WTC11 (cell line): ENCODE measurements at regions not wholly inside any gene's neighbourhood (a gene's known extent, or its start where the extent isn't known, plus 50 kb on each side); places are given as distances from the start of the nearest gene placed in this dataset.

Experiments used
- ATAC-seq: fragments of 200-7000 bp; cut with Tn5 transposase; 2 replicates; pipeline ENCODE4 v1.10.0; 2021; ENCODE audit warnings: mild to moderate bottlenecking, moderate library complexity
- CTCF ChIA-PET: fragments of 300-600 bp; sonication (Branson Sonifier 250); formaldehyde crosslinking; loops from one replicate; lab custom pipeline; 2021; ENCODE audit warnings: antibody characterized with exemption; lab: Charles Lee
- POLR2A ChIA-PET: fragments of 350-600 bp; sonication (Branson Sonifier 250); formaldehyde crosslinking; loops from one replicate; lab custom pipeline; 2021; ENCODE audit warnings: antibody characterized with exemption; lab: Charles Lee
- DNase-seq: peaks from one replicate; pipeline ENCODE4 v3.0.0; 2021; ENCODE audit warnings: low spot score
- H3K27ac Mint-ChIP-seq: 2 replicates; pipeline ENCODE4 v1.8.0; 2021; ENCODE audit warnings: mixed read lengths
- H3K27me3 Mint-ChIP-seq: 2 replicates; pipeline ENCODE4 v1.8.0; 2021; ENCODE audit warnings: low read depth, mild to moderate bottlenecking, moderate library complexity, mixed read lengths
- H3K36me3 Mint-ChIP-seq: 2 replicates; pipeline ENCODE4 v1.8.0; 2021; ENCODE audit warnings: mixed read lengths
- H3K4me1 Mint-ChIP-seq: 2 replicates; pipeline ENCODE4 v1.8.0; 2022; ENCODE audit warnings: mixed read lengths
- H3K4me3 Mint-ChIP-seq: 2 replicates; pipeline ENCODE4 v1.8.0; 2021; ENCODE audit warnings: mild to moderate bottlenecking, moderate library complexity, mixed read lengths
- H3K9me3 Mint-ChIP-seq: 2 replicates; pipeline ENCODE4 v1.8.0; 2021; ENCODE audit warnings: mixed read lengths
- CREB1 ChIP-seq: sonication (generic); formaldehyde crosslinking; IDR thresholded peaks from 2 replicates; pipeline ENCODE4 v1.8.0; 2023; ENCODE audit warnings: mild to moderate bottlenecking, missing genetic modification reagents
- GTF2I ChIP-seq: fragments of 250-450 bp; sonication (Bioruptor Pico); conservative IDR thresholded peaks from 2 replicates; pipeline ENCODE4 v1.4.0; 2021; ENCODE audit warnings: mild to moderate bottlenecking
- KAT7 ChIP-seq: sonication (generic); formaldehyde crosslinking; IDR thresholded peaks from 2 replicates; pipeline ENCODE4 v1.8.1; 2023; ENCODE audit warnings: missing genetic modification reagents, mild to moderate bottlenecking, borderline replicate concordance
- NR1H2 ChIP-seq: sonication (generic); formaldehyde crosslinking; IDR thresholded peaks from 2 replicates; pipeline ENCODE4 v1.9.0; 2021; ENCODE audit warnings: mild to moderate bottlenecking, moderate library complexity, missing genetic modification reagents
- RELA ChIP-seq: sonication (generic); formaldehyde crosslinking; IDR thresholded peaks from 2 replicates; pipeline ENCODE4 v1.8.1; 2022; ENCODE audit warnings: missing genetic modification reagents, mild to moderate bottlenecking, borderline replicate concordance
- TEAD1 ChIP-seq: sonication (generic); formaldehyde crosslinking; IDR thresholded peaks from 2 replicates; pipeline ENCODE4 v1.8.0; 2022; ENCODE audit warnings: mild to moderate bottlenecking, missing genetic modification reagents
- TEAD4 ChIP-seq: sonication (generic); formaldehyde crosslinking; IDR thresholded peaks from 2 replicates; pipeline ENCODE4 v1.8.0; 2022; ENCODE audit warnings: mild to moderate bottlenecking, missing genetic modification reagents
- ZNF121 ChIP-seq: sonication (generic); formaldehyde crosslinking; IDR thresholded peaks from 2 replicates; pipeline ENCODE4 v1.8.0; 2023; ENCODE audit warnings: missing genetic modification reagents
- ZNF317 ChIP-seq: sonication (generic); formaldehyde crosslinking; IDR thresholded peaks from 2 replicates; pipeline ENCODE4 v1.8.1; 2023; ENCODE audit warnings: low read depth, mild to moderate bottlenecking, moderate library complexity, missing genetic modification reagents, borderline replicate concordance
- ZNF423 ChIP-seq: fragments of 250-450 bp; sonication (Bioruptor Pico); IDR thresholded peaks from 2 replicates; pipeline ENCODE4 v2.1.2; 2022; ENCODE audit warnings: mild to moderate bottlenecking, moderate library complexity
- TF ChIP-seq, protein P1 (sequence below): sonication (generic); formaldehyde crosslinking; conservative IDR thresholded peaks from 2 replicates; pipeline ENCODE4 v1.8.1; 2022; ENCODE audit warnings: mild to moderate bottlenecking, missing genetic modification reagents
- TF ChIP-seq, protein P2 (sequence below): sonication (generic); formaldehyde crosslinking; IDR thresholded peaks from 2 replicates; pipeline ENCODE4 v1.8.1; 2023; ENCODE audit warnings: mild to moderate bottlenecking, missing genetic modification reagents, moderate library complexity
- TF ChIP-seq, protein P3 (sequence below): sonication (generic); formaldehyde crosslinking; IDR thresholded peaks from 2 replicates; pipeline ENCODE4 v1.8.1; 2022; ENCODE audit warnings: low read depth, missing genetic modification reagents, borderline replicate concordance
- TF ChIP-seq, protein P4 (sequence below): sonication (generic); formaldehyde crosslinking; IDR thresholded peaks from 2 replicates; pipeline ENCODE4 v1.8.1; 2022; ENCODE audit warnings: mild to moderate bottlenecking, moderate library complexity, missing genetic modification reagents
- TF ChIP-seq, protein P5 (sequence below): fragments of 250-450 bp; sonication (Bioruptor Pico); IDR thresholded peaks from 2 replicates; pipeline ENCODE4 v1.9.0; 2021; ENCODE audit warnings: mild to moderate bottlenecking
- TF ChIP-seq, protein P6 (sequence below): sonication (generic); formaldehyde crosslinking; IDR thresholded peaks from 2 replicates; pipeline ENCODE4 v1.8.0; 2022; ENCODE audit warnings: mild to moderate bottlenecking, missing genetic modification reagents

DNA sequence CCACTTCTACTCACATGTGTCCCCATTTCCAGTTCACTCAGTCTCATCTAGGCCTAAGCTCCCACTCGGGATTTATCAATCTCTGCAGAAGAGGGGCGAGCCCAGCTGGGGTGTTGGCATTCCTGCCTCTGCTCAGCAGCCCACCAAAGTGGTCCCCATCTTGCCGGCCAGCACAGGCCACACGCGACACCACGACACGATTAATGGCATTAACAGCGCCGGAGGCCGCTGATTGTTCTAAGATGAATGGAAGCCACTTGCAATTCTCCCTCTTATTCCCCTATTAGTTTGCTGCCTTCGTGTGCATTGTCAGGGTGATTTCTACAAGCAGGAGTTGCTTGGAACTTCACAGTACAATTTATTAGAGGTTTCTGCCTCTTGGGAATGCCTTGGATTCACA is 477.3 kb downstream of the SHQ1 start:
- peaks cover 74% of the 10 kb centered on the region for H3K4me1 Mint-ChIP-seq
- H3K9me3 Mint-ChIP-seq = no peaks in the 10 kb centered on the region
- H3K36me3 Mint-ChIP-seq = no peaks in the 10 kb centered on the region
- TF ChIP-seq ZNF317 (CRISPR knock-in tag) (no peak), CREB1 (CRISPR knock-in tag) (no peak), TEAD1 (CRISPR knock-in tag) (no peak), ZNF423 (CRISPR knock-in tag) (no peak)
- TF ChIP-seq, protein P1, sequence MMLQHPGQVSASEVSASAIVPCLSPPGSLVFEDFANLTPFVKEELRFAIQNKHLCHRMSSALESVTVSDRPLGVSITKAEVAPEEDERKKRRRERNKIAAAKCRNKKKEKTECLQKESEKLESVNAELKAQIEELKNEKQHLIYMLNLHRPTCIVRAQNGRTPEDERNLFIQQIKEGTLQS (CRISPR knock-in tag) = no peak
- TF ChIP-seq, protein P2, sequence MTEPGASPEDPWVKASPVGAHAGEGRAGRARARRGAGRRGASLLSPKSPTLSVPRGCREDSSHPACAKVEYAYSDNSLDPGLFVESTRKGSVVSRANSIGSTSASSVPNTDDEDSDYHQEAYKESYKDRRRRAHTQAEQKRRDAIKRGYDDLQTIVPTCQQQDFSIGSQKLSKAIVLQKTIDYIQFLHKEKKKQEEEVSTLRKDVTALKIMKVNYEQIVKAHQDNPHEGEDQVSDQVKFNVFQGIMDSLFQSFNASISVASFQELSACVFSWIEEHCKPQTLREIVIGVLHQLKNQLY (CRISPR knock-in tag) = no peak
- TF ChIP-seq, protein P3, sequence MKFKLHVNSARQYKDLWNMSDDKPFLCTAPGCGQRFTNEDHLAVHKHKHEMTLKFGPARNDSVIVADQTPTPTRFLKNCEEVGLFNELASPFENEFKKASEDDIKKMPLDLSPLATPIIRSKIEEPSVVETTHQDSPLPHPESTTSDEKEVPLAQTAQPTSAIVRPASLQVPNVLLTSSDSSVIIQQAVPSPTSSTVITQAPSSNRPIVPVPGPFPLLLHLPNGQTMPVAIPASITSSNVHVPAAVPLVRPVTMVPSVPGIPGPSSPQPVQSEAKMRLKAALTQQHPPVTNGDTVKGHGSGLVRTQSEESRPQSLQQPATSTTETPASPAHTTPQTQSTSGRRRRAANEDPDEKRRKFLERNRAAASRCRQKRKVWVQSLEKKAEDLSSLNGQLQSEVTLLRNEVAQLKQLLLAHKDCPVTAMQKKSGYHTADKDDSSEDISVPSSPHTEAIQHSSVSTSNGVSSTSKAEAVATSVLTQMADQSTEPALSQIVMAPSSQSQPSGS = no peak
- TF ChIP-seq, protein P4, sequence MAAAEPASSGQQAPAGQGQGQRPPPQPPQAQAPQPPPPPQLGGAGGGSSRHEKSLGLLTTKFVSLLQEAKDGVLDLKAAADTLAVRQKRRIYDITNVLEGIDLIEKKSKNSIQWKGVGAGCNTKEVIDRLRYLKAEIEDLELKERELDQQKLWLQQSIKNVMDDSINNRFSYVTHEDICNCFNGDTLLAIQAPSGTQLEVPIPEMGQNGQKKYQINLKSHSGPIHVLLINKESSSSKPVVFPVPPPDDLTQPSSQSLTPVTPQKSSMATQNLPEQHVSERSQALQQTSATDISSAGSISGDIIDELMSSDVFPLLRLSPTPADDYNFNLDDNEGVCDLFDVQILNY (CRISPR knock-in tag) = no peak
- no peak overlapping the region for H3K27ac Mint-ChIP-seq
- POLR2A ChIA-PET = no interaction called here
- DNase-seq = no peak
- H3K27me3 Mint-ChIP-seq = no peaks in the 10 kb centered on the region
- no peak overlapping the region for H3K4me3 Mint-ChIP-seq
- CTCF ChIA-PET = no interaction called here
- ATAC-seq = no peak

DNA sequence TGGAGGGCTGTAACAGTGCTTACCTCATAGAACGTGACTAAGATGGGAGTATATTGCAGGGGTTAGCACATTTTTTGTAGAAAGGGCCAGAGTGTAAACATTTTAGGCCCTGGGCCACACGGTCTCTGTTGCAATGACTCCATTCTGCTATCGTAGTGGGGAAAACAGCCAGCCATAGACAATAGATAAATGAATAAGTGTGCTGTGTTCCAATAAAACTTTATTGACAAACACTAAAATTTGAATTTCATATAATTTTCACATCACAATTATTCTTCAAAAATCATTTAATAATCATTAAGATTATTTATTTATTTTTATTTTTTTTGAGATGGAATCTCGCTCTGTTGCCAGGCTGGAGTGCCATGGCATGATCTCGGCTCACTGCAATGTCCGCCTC is 478.6 kb downstream of the SHQ1 start:
- no peak for TF ChIP-seq ZNF317 (CRISPR knock-in tag)
- TF ChIP-seq NR1H2 = no peak
- TF ChIP-seq, protein P5, sequence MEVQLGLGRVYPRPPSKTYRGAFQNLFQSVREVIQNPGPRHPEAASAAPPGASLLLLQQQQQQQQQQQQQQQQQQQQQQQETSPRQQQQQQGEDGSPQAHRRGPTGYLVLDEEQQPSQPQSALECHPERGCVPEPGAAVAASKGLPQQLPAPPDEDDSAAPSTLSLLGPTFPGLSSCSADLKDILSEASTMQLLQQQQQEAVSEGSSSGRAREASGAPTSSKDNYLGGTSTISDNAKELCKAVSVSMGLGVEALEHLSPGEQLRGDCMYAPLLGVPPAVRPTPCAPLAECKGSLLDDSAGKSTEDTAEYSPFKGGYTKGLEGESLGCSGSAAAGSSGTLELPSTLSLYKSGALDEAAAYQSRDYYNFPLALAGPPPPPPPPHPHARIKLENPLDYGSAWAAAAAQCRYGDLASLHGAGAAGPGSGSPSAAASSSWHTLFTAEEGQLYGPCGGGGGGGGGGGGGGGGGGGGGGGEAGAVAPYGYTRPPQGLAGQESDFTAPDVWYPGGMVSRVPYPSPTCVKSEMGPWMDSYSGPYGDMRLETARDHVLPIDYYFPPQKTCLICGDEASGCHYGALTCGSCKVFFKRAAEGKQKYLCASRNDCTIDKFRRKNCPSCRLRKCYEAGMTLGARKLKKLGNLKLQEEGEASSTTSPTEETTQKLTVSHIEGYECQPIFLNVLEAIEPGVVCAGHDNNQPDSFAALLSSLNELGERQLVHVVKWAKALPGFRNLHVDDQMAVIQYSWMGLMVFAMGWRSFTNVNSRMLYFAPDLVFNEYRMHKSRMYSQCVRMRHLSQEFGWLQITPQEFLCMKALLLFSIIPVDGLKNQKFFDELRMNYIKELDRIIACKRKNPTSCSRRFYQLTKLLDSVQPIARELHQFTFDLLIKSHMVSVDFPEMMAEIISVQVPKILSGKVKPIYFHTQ = no peak
- TF ChIP-seq, protein P6, sequence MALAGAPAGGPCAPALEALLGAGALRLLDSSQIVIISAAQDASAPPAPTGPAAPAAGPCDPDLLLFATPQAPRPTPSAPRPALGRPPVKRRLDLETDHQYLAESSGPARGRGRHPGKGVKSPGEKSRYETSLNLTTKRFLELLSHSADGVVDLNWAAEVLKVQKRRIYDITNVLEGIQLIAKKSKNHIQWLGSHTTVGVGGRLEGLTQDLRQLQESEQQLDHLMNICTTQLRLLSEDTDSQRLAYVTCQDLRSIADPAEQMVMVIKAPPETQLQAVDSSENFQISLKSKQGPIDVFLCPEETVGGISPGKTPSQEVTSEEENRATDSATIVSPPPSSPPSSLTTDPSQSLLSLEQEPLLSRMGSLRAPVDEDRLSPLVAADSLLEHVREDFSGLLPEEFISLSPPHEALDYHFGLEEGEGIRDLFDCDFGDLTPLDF (CRISPR knock-in tag) = no peak
- TF ChIP-seq GTF2I (CRISPR knock-in tag) = no peak
- no peak for TF ChIP-seq ZNF121
- no peak for TF ChIP-seq KAT7 (CRISPR knock-in tag)
- no peak for TF ChIP-seq TEAD4 (CRISPR knock-in tag)
- TF ChIP-seq RELA (CRISPR knock-in tag) = no peak
- no peaks in the 10 kb centered on the region for H3K36me3 Mint-ChIP-seq
- ATAC-seq (no peak), DNase-seq (no peak)
- CTCF ChIA-PET = interaction anchor here (0.6 kb wide), 1 partner anchor 30 kb away, joined by 3 read pairs; no protein-coding TSS in a partner anchor
- H3K27me3 Mint-ChIP-seq = no peaks in the 10 kb centered on the region
- POLR2A ChIA-PET = no interaction called here
- peak overlapping the region; percentile 74 for H3K27ac Mint-ChIP-seq
- no peak overlapping the region for H3K4me3 Mint-ChIP-seq
- H3K4me1 Mint-ChIP-seq = peaks cover 61% of the 10 kb centered on the region
- no peaks in the 10 kb centered on the region for H3K9me3 Mint-ChIP-seq
